Lower lobe of right lung (tissue), 2 donors: ENCODE measurements at regions not wholly inside any gene's neighbourhood (a gene's known extent, or its start where the extent isn't known, plus 50 kb on each side); places are given as distances from the start of the nearest gene placed in this dataset.

Experiments used
- ATAC-seq, 2 donors: fragments of 200-7000 bp; cut with Tn5 transposase; one replicate each; pipeline ENCODE4 v1.9.1; 2020 to 2022; ENCODE audit warnings: mild to moderate bottlenecking in 2 of 2, moderate library complexity in 2 of 2
- DNase-seq: peaks from one replicate; pipeline ENCODE4 v3.0.0-alpha.2; 2020
- H3K27ac ChIP-seq: fragments of 200-600 bp; one replicate; pipeline ENCODE4 v1.8.0; 2022
- H3K27me3 ChIP-seq: fragments of 200-600 bp; one replicate; pipeline ENCODE4 v1.8.0; 2022; ENCODE audit warnings: low read depth
- H3K36me3 ChIP-seq: fragments of 200-600 bp; one replicate; pipeline ENCODE4 v1.8.0; 2022; ENCODE audit warnings: mild to moderate bottlenecking
- H3K4me1 ChIP-seq: fragments of 200-600 bp; one replicate; pipeline ENCODE4 v1.8.0; 2022
- H3K4me3 ChIP-seq: fragments of 200-600 bp; one replicate; pipeline ENCODE4 v1.8.0; 2022; ENCODE audit warnings: mild to moderate bottlenecking
- H3K9me3 ChIP-seq: fragments of 200-600 bp; one replicate; pipeline ENCODE4 v1.8.0; 2022
- intact Hi-C: fragments of 100-400 bp; cut with DNase I; formaldehyde crosslinking; loops from one replicate; pipeline ENCODE4 v1.11.0; 2022
- TF ChIP-seq, protein P1 (sequence below): fragments of 200-600 bp; IDR thresholded peaks from one replicate; pipeline ENCODE4 v1.8.0; 2022; ENCODE audit warnings: antibody characterized with exemption, mild to moderate bottlenecking
- donor health status: DM: no; HTN: yes; CAD: no; lungs with severe emphysema.

DNA sequence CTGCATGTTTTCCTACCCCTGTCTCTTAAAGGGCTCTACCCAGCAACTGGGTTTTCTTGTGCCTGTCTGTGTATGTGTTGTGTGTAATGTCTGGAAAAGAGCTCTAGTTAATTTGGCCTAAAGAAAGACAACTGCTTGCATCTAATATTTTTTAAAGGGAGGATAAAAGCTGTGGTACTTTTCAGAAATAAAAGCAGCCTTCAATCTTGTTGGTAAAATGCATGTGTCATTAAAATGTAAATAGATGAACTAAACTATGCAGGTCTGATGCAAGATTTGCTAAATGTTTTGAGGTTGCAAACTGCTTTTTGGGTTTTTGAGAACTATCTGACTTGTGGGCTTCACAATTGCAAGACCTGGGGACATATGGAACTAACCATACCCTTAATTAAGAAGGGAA is 445.3 kb downstream of the HTR7 start:
- H3K4me3 ChIP-seq: no peak overlapping the region
- no peaks in the 10 kb centered on the region for H3K27me3 ChIP-seq
- intact Hi-C loops: no loop called here
- no peaks in the 10 kb centered on the region for H3K36me3 ChIP-seq
- H3K27ac ChIP-seq: no peak overlapping the region
- H3K4me1 ChIP-seq: no peaks in the 10 kb centered on the region
- H3K9me3 ChIP-seq: no peaks in the 10 kb centered on the region
- TF ChIP-seq, protein P1, sequence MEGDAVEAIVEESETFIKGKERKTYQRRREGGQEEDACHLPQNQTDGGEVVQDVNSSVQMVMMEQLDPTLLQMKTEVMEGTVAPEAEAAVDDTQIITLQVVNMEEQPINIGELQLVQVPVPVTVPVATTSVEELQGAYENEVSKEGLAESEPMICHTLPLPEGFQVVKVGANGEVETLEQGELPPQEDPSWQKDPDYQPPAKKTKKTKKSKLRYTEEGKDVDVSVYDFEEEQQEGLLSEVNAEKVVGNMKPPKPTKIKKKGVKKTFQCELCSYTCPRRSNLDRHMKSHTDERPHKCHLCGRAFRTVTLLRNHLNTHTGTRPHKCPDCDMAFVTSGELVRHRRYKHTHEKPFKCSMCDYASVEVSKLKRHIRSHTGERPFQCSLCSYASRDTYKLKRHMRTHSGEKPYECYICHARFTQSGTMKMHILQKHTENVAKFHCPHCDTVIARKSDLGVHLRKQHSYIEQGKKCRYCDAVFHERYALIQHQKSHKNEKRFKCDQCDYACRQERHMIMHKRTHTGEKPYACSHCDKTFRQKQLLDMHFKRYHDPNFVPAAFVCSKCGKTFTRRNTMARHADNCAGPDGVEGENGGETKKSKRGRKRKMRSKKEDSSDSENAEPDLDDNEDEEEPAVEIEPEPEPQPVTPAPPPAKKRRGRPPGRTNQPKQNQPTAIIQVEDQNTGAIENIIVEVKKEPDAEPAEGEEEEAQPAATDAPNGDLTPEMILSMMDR: no peak
- ATAC-seq (no peak), DNase-seq (no peak)

DNA sequence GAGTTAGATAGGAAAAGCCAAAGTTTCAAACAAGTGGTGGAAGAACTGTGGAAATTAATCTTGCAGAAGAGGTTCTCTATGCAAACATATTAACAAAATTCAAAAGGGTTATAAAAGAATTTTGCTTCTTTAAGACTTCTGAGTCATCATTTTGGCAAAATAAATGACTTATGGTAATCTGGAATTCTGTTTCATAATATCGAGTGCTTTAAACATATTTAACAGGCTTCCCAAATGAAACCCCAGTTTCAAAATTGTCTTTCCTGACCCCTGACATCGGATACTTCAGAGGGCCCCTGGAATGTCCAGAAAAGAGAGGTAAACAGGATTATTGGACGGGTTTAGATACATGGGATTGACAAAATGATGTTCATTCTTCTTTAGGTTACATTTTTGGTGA is 444.6 kb downstream of the HTR7 start:
- ATAC-seq (no peak), DNase-seq (no peak)
- no peak overlapping the region for H3K27ac ChIP-seq
- TF ChIP-seq, protein P1: no peak
- no peaks in the 10 kb centered on the region for H3K9me3 ChIP-seq
- H3K36me3 ChIP-seq: no peaks in the 10 kb centered on the region
- no peak overlapping the region for H3K4me3 ChIP-seq
- no peaks in the 10 kb centered on the region for H3K4me1 ChIP-seq
- no peaks in the 10 kb centered on the region for H3K27me3 ChIP-seq
- intact Hi-C loops: no loop called here

DNA sequence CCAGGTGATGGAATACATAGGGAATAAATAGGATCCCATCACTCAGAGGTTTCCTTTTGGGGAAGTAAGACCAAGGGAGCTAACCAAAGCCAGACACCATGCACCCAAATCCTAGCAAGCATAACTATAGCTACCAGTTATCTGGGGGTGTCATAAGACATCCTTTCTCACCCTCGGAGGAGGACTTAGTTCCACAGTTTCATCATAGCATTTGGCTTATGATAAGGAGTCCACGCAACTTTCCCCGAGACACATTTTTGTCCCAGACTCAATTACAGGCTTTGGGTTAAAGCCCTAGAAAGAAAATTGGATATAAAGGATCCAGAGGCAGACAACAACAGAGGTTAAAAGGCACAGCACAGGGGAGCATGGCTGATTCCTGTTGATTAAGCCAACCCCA is 442.9 kb downstream of the HTR7 start:
- Histone ChIP-seq H3K36me3 (no peaks in the 10 kb centered on the region), H3K27me3 (no peaks in the 10 kb centered on the region), H3K9me3 (no peaks in the 10 kb centered on the region), H3K27ac (no peak overlapping the region), H3K4me1 (no peaks in the 10 kb centered on the region), H3K4me3 (no peak overlapping the region)
- ATAC-seq: no peak
- intact Hi-C loops: no loop called here
- TF ChIP-seq, protein P1: no peak
- no peak for DNase-seq

DNA sequence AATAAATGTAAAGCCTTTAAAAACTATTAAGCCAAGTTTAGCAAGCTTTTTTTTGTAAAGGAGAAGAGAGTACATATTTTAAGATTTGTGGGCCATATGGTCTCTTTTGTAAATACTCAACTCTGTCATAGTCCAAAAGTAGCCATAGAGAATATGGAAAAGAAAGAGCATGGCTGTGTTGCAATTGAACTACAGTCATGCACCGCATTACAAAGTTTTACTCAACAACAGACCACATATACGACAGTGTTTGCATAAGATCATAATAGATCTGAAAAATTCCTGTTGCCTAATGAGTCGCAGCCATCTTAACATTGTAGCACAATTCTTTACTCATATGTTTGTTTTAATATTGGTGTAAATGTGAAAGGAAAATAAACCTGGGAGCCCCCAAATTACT is 440.8 kb downstream of the HTR7 start:
- Histone ChIP-seq H3K36me3 (no peaks in the 10 kb centered on the region), H3K4me1 (no peaks in the 10 kb centered on the region), H3K9me3 (no peaks in the 10 kb centered on the region), H3K4me3 (no peak overlapping the region), H3K27ac (no peak overlapping the region), H3K27me3 (no peaks in the 10 kb centered on the region)
- intact Hi-C loops: no loop called here
- TF ChIP-seq, protein P1: no peak
- ATAC-seq (no peak), DNase-seq (no peak)

DNA sequence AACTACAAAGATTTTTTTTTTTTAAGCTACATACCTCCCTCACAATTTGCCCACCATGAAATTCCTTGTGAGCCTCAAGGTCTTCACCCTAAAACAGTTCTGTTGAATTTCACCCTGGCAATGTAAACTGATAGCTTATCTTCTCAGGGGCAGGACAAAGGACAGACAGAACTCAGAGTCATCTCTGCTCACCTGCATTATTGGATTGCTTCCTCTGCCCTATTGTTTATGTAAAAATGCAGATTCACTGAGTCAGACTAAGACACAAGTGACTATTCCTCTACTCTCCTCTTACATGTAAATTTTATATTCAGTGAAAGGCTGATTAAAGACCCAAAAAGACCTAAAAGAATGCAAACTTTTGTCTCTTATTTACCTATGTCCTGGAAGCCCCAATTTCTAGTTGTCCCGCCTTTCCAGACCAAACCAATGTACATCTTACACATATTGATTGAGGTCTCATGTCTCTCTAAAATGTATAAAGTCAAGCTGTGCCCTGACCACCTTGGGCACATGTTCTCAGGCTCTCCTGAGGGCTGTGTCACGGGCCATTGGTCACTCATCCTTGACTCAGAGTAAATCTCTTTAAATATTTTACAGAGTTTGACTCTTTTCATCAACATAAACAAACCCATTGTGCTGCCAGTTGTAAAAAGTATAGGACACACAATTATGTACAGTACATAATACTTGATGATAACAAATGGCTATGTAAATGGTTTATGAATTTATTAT is 440.2 kb downstream of the HTR7 start:
- H3K36me3 ChIP-seq: no peaks in the 10 kb centered on the region
- TF ChIP-seq, protein P1: no peak
- no peaks in the 10 kb centered on the region for H3K4me1 ChIP-seq
- H3K4me3 ChIP-seq: no peak overlapping the region
- no peak overlapping the region for H3K27ac ChIP-seq
- no peaks in the 10 kb centered on the region for H3K27me3 ChIP-seq
- ATAC-seq (no peak), DNase-seq (no peak)
- intact Hi-C loops: no loop called here
- no peaks in the 10 kb centered on the region for H3K9me3 ChIP-seq
